IMR-90 (cell line): ENCODE measurements at regions not wholly inside any gene's neighbourhood (a gene's known extent, or its start where the extent isn't known, plus 50 kb on each side); places are given as distances from the start of the nearest gene placed in this dataset.
A peak's percentile ranks its signal among the peaks of the same experiment; 100 is the strongest.

ENCODE experiments used
- ATAC-seq: fragments of 200-7000 bp; cut with Tn5 transposase; 2 replicates; pipeline ENCODE4 v1.9.1; 2020; ENCODE audit warnings: low read depth, mild to moderate bottlenecking, moderate library complexity
- BruUV-seq: library from RNA; stranded (reverse); fragments of 400-500 nt; replicated peaks from 2 replicates; lab custom pipeline; 2021; lab: Mats Ljungman, UMichigan
- CTCF ChIA-PET: fragments of 300-600 bp; formaldehyde crosslinking; extraction: SDS; loops from one replicate; lab custom pipeline; 2021; ENCODE audit warnings: antibody characterized with exemption; lab: Yijun Ruan, JAX
- POLR2A ChIA-PET: fragments of 300-600 bp; sonication (Branson Sonifier 250); formaldehyde crosslinking; loops from one replicate; lab custom pipeline; 2022; ENCODE audit warnings: antibody characterized with exemption; ENCODE audit not compliant: unreplicated experiment; lab: Charles Lee
- DNase-seq: peaks from one replicate; pipeline ENCODE4 v3.0.0; 2013
- H2AFZ ChIP-seq: replicated peaks from 2 replicates; pipeline ENCODE3; 2013; ENCODE audit warnings: low read length, mild to moderate bottlenecking; ENCODE audit not compliant: poor library complexity
- H2AK5ac ChIP-seq: 2 replicates; pipeline ENCODE4 v1.6.1; 2013; ENCODE audit warnings: low read depth, low read length, inconsistent platforms
- H2AK9ac ChIP-seq: replicated peaks from 2 replicates; pipeline ENCODE3; 2013; ENCODE audit warnings: mild to moderate bottlenecking, low read depth, low read length, moderate library complexity; ENCODE audit not compliant: poor library complexity
- H2BK120ac ChIP-seq: 2 replicates; pipeline ENCODE4 v1.6.1; 2013; ENCODE audit warnings: low read depth, low read length, inconsistent platforms
- H2BK15ac ChIP-seq: 3 replicates; pipeline ENCODE4 v1.6.1; 2013; ENCODE audit warnings: low read depth, low read length, inconsistent platforms
- H2BK20ac ChIP-seq: 2 replicates; pipeline ENCODE4 v1.6.1; 2013; ENCODE audit warnings: low read depth, mild to moderate bottlenecking, inconsistent platforms, low read length, moderate library complexity
- H2BK5ac ChIP-seq: 2 replicates; pipeline ENCODE4 v1.6.1; 2013; ENCODE audit warnings: mild to moderate bottlenecking, low read depth, low read length, inconsistent platforms; ENCODE audit not compliant: poor library complexity, severe bottlenecking
- H3K14ac ChIP-seq: replicated peaks from 2 replicates; pipeline ENCODE4 v1.6.1; 2013; ENCODE audit warnings: low read depth, low read length, inconsistent platforms
- H3K18ac ChIP-seq: 2 replicates; pipeline ENCODE4 v1.6.1; 2013; ENCODE audit warnings: low read depth, low read length, control low read depth
- H3K23ac ChIP-seq: 2 replicates; pipeline ENCODE4 v1.6.1; 2013; ENCODE audit warnings: low read depth, low read length, inconsistent platforms
- H3K27ac ChIP-seq: 2 replicates; pipeline ENCODE4 v1.5.1; 2013; ENCODE audit warnings: mild to moderate bottlenecking, control low read depth, low read length; ENCODE audit not compliant: insufficient read depth
- H3K27me3 ChIP-seq: 2 replicates; pipeline ENCODE4 v1.6.1; 2013; ENCODE audit warnings: low read length; ENCODE audit not compliant: control insufficient read depth, insufficient read depth
- H3K36me3 ChIP-seq: 2 replicates; pipeline ENCODE4 v1.6.1; 2013; ENCODE audit warnings: low read length, mixed read lengths; ENCODE audit not compliant: control insufficient read depth, insufficient read depth
- H3K4ac ChIP-seq: 2 replicates; pipeline ENCODE4 v1.6.1; 2013; ENCODE audit warnings: low read depth, low read length, inconsistent platforms
- H3K4me1 ChIP-seq: 2 replicates; pipeline ENCODE4 v1.6.1; 2013; ENCODE audit warnings: low read length, mixed read lengths; ENCODE audit not compliant: control insufficient read depth, insufficient read depth
- H3K4me2 ChIP-seq: 2 replicates; pipeline ENCODE4 v1.6.1; 2013; ENCODE audit warnings: low read depth, mild to moderate bottlenecking, control low read depth, low read length, moderate library complexity
- H3K4me3 ChIP-seq: 2 replicates; pipeline ENCODE4 v1.5.1; 2013; ENCODE audit warnings: low read depth, mild to moderate bottlenecking, control low read depth, low read length, moderate library complexity; ENCODE audit not compliant: insufficient read depth
- H3K56ac ChIP-seq: 2 replicates; pipeline ENCODE4 v1.6.1; 2013; ENCODE audit warnings: low read length, inconsistent platforms; ENCODE audit not compliant: insufficient read depth; ENCODE audit errors: extremely low read depth
- H3K79me1 ChIP-seq, 2 experiments: 2 replicates each; pipeline ENCODE4 v1.6.1; 2013; ENCODE audit warnings: low read length in 2 of 2, inconsistent platforms in 1 of 2, low read depth in 1 of 2
- H3K9ac ChIP-seq: 2 replicates; pipeline ENCODE4 v1.6.1; 2013; ENCODE audit warnings: low read depth, low read length, control low read depth
- H3K9me1 ChIP-seq: 2 replicates; pipeline ENCODE4 v1.6.1; 2013; ENCODE audit warnings: low read length, inconsistent platforms; ENCODE audit not compliant: insufficient read depth
- H3K9me3 ChIP-seq: 2 replicates; pipeline ENCODE4 v1.6.1; 2013; ENCODE audit warnings: low read length; ENCODE audit not compliant: control insufficient read depth, insufficient read depth
- H4K20me1 ChIP-seq: 2 replicates; pipeline ENCODE4 v1.6.1; 2013; ENCODE audit warnings: low read length, inconsistent platforms; ENCODE audit not compliant: insufficient read depth
- H4K5ac ChIP-seq: 2 replicates; pipeline ENCODE4 v1.6.1; 2013; ENCODE audit warnings: mild to moderate bottlenecking, low read depth, low read length, control low read depth
- H4K8ac ChIP-seq, 2 experiments: 2 replicates each; pipeline ENCODE4 v1.6.1; 2013; ENCODE audit warnings: low read depth in 2 of 2, low read length in 2 of 2, control low read depth in 1 of 2, inconsistent platforms in 1 of 2
- H4K91ac ChIP-seq: 2 replicates; pipeline ENCODE4 v1.6.1; 2013; ENCODE audit warnings: low read depth, low read length, inconsistent platforms; ENCODE audit not compliant: insufficient read depth
- BHLHE40 ChIP-seq: fragments of 150-350 bp; IDR thresholded peaks from 2 replicates; pipeline ENCODE4 v1.6.1; 2016; ENCODE audit warnings: mild to moderate bottlenecking, low read depth, low read length
- CEBPB ChIP-seq: IDR thresholded peaks from 2 replicates; pipeline ENCODE4 v1.6.1; 2012; ENCODE audit warnings: low read depth, low read length, improper control_type of control experiment
- ELK1 ChIP-seq: fragments of 150-350 bp; IDR thresholded peaks from 2 replicates; pipeline ENCODE4 v1.6.1; 2016; ENCODE audit warnings: low read depth, mild to moderate bottlenecking, low read length, moderate library complexity, borderline replicate concordance
- MAFK ChIP-seq: IDR thresholded peaks from 2 replicates; pipeline ENCODE4 v1.6.1; 2012; ENCODE audit warnings: low read depth, low read length, improper control_type of control experiment
- RAD21 ChIP-seq: IDR thresholded peaks from 2 replicates; pipeline ENCODE4 v1.6.1; 2012; ENCODE audit warnings: low read length, improper control_type of control experiment
- RCOR1 ChIP-seq: IDR thresholded peaks from 2 replicates; pipeline ENCODE4 v1.6.1; 2012; ENCODE audit warnings: mild to moderate bottlenecking, low read length, improper control_type of control experiment; ENCODE audit not compliant: insufficient replicate concordance
- RFX5 ChIP-seq: IDR thresholded peaks from 2 replicates; pipeline ENCODE4 v1.8.0; 2012; ENCODE audit warnings: low read depth, mild to moderate bottlenecking, low read length, moderate library complexity
- SMC3 ChIP-seq: fragments of 150-350 bp; IDR thresholded peaks from 2 replicates; pipeline ENCODE4 v1.6.1; 2016; ENCODE audit warnings: low read depth, mild to moderate bottlenecking, antibody characterized with exemption, low read length, moderate library complexity
- WGBS, 2 experiments: methylation state at CpG; one replicate each; pipeline versions ENCODE4 v1.1.5 to v1.1.7; 2013; ENCODE audit warnings: missing lambda C conversion rate in 2 of 2; ENCODE audit not compliant: insufficient read length in 1 of 2; ENCODE audit errors: extremely low coverage in 2 of 2; 5-methylcytosine and 5-hydroxymethylcytosine counted together
- dilution Hi-C: fragments of 300-500 bp; cut with HindIII; formaldehyde crosslinking; loops from one replicate; pipeline ENCODE4 v1.14.3; 2018; ENCODE audit warnings: low sequenced_read_pairs; ENCODE audit not compliant: unreplicated experiment
- in situ Hi-C: fragments of 300-500 bp; cut with MboI; formaldehyde crosslinking; loops from 3 replicates; pipeline ENCODE4 v1.14.3; 2019; ENCODE audit warnings: low sequenced_read_pairs, inconsistent platforms, mixed read lengths
- intact Hi-C: fragments of 100-400 bp; cut with micrococcal nuclease; formaldehyde crosslinking; loops from 2 replicates; pipeline ENCODE4 v1.10.0; 2022

- Histone ChIP-seq H3K9ac (no peak overlapping the region), H3K4ac (peak overlapping the region; percentile 55; the same call in 1 of the 2 replicates), H3K23ac (no peak overlapping the region), H2AK5ac (no peak overlapping the region), H3K14ac (0 out of 2 replicates have a peak overlapping the region, but pooled peaks have one; percentile 70), H4K8ac (no peak overlapping the region; a peak in 1 of 4 replicates), H2BK120ac (peak overlapping the region; percentile 70), H3K27ac (no peak overlapping the region), H3K79me1 (no peaks in the 10 kb centered on the region), H4K20me1 (no peaks in the 10 kb centered on the region), H2BK20ac (peak overlapping the region; percentile 38; the same call in 1 of the 2 replicates), H3K4me1 (peaks cover 8% of the 10 kb centered on the region), H2AFZ (no peak overlapping the region), H2BK15ac (peak overlapping the region; percentile 49; the same call in 1 of the 3 replicates), H3K9me3 (no peaks in the 10 kb centered on the region), H3K18ac (peak overlapping the region; percentile 52; the same call in 1 of the 2 replicates), H3K56ac (no peak overlapping the region), H3K4me2 (no peak overlapping the region), H3K36me3 (no peaks in the 10 kb centered on the region), H3K9me1 (no peaks in the 10 kb centered on the region), H4K5ac (peak overlapping the region; percentile 54; the same call in 1 of the 2 replicates), H3K27me3 (no peaks in the 10 kb centered on the region), H2AK9ac (no peak overlapping the region), H4K91ac (peak overlapping the region; percentile 70; the same call in 1 of the 2 replicates), H2BK5ac (peak overlapping the region; percentile 46), H3K4me3 (no peak overlapping the region)
- WGBS, 2 experiments, result no CpG with 5 or more reads among the region's 3 CpGs
- no peak for DNase-seq
- POLR2A ChIA-PET, result no interaction called here
- ATAC-seq, result no peak
- TF ChIP-seq SMC3, result no peak
- TF ChIP-seq RAD21, result no peak
- no peak for TF ChIP-seq RFX5
- no peak for TF ChIP-seq BHLHE40
- TF ChIP-seq CEBPB, result no peak
- no peak for TF ChIP-seq ELK1
- no peak for TF ChIP-seq MAFK
- TF ChIP-seq RCOR1, result no peak
- in situ Hi-C loops (no loop called here), dilution Hi-C loops (no loop called here), intact Hi-C loops (no loop called here)
- BruUV-seq, result no TSS peak
- CTCF ChIA-PET, result no interaction called here
Measured at GRCh38 chr11:28401446-28401845, 293.3 kb downstream of the METTL15 start.
